ENCODE measurements at regions not wholly inside any gene's neighbourhood (a gene's known extent, or its start where the extent isn't known, plus 50 kb on each side); places are given as distances from the start of the nearest gene placed in this dataset.

DNA sequence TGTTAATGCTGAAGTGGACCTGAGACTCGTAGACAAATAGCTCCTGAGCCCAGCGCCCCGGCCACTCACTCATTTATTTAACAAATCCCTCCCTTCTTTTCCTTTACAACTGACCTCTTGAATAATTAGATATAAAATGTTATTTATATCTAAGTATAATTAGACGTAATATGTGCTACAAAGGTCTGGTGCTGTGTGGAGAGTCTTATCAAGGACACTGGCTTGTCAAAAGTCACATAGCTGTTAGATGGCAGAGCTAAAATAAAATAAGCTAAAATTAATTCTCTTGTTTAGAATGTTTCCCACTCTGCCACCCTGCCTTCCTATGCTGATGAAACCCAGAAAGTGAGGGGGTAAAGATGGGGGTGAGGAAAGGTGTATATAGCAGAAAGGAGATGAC, 73.0 kb upstream of the FAM216B start:
- TF ChIP-seq POLR2A (IDR thresholded peaks at IDR 0.05): no peak
- TF ChIP-seq, protein P1, sequence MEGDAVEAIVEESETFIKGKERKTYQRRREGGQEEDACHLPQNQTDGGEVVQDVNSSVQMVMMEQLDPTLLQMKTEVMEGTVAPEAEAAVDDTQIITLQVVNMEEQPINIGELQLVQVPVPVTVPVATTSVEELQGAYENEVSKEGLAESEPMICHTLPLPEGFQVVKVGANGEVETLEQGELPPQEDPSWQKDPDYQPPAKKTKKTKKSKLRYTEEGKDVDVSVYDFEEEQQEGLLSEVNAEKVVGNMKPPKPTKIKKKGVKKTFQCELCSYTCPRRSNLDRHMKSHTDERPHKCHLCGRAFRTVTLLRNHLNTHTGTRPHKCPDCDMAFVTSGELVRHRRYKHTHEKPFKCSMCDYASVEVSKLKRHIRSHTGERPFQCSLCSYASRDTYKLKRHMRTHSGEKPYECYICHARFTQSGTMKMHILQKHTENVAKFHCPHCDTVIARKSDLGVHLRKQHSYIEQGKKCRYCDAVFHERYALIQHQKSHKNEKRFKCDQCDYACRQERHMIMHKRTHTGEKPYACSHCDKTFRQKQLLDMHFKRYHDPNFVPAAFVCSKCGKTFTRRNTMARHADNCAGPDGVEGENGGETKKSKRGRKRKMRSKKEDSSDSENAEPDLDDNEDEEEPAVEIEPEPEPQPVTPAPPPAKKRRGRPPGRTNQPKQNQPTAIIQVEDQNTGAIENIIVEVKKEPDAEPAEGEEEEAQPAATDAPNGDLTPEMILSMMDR (IDR thresholded peaks at IDR 0.05): no peak
